Body of pancreas (tissue), 4 donors: ENCODE measurements at regions not wholly inside any gene's neighbourhood (a gene's known extent, or its start where the extent isn't known, plus 50 kb on each side); places are given as distances from the start of the nearest gene placed in this dataset.

Experiments used
- POLR2A ChIP-seq, 3 donors: fragments of 450-650 bp; IDR thresholded peaks; one replicate each; pipeline ENCODE4 v1.6.1; 2016; ENCODE audit warnings: antibody characterized with exemption in 3 of 3, mild to moderate bottlenecking in 2 of 3
- TF ChIP-seq, protein P1 (sequence below), 7 experiments: fragments of 450-650 bp in 4 of 7; fragments of 200-600 bp in 3 of 7; sonication (generic) in 3 of 7; IDR thresholded peaks; one replicate each; pipeline ENCODE4 v1.5.1; 2016 to 2019; ENCODE audit warnings: antibody characterized with exemption in 7 of 7

DNA sequence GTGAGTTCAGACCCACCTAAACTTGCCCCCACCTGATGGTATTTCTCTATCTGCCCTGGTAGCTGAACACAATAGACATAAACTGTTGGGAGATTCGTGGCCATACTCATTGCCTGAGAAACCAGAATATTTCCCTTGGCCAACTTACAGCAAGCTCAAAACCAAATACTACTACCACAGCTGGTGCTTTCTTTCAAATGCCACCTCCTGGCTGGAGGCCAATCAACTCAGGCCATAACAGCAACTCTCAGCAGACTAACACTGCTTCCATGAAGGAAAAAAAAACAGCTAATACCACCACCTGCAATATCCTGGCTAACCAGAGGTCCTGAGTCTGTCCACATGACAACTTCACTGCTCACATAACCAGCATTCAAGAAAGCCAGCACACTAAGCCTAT, 373.1 kb downstream of the CMPK2 start:
- TF ChIP-seq, protein P1, sequence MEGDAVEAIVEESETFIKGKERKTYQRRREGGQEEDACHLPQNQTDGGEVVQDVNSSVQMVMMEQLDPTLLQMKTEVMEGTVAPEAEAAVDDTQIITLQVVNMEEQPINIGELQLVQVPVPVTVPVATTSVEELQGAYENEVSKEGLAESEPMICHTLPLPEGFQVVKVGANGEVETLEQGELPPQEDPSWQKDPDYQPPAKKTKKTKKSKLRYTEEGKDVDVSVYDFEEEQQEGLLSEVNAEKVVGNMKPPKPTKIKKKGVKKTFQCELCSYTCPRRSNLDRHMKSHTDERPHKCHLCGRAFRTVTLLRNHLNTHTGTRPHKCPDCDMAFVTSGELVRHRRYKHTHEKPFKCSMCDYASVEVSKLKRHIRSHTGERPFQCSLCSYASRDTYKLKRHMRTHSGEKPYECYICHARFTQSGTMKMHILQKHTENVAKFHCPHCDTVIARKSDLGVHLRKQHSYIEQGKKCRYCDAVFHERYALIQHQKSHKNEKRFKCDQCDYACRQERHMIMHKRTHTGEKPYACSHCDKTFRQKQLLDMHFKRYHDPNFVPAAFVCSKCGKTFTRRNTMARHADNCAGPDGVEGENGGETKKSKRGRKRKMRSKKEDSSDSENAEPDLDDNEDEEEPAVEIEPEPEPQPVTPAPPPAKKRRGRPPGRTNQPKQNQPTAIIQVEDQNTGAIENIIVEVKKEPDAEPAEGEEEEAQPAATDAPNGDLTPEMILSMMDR (IDR thresholded peaks at IDR 0.05): no peak
- TF ChIP-seq POLR2A (IDR thresholded peaks at IDR 0.05): no peak
